GM18511 (cell line): ENCODE measurements at regions not wholly inside any gene's neighbourhood (a gene's known extent, or its start where the extent isn't known, plus 50 kb on each side); places are given as distances from the start of the nearest gene placed in this dataset.

Source experiments
- ATAC-seq: cut with Tn5 transposase; IDR thresholded peaks from one replicate; pipeline ENCODE4 v1.9.1; 2021; ENCODE audit warnings: mild to moderate bottlenecking, moderate library complexity; ENCODE audit not compliant: unreplicated experiment

DNA sequence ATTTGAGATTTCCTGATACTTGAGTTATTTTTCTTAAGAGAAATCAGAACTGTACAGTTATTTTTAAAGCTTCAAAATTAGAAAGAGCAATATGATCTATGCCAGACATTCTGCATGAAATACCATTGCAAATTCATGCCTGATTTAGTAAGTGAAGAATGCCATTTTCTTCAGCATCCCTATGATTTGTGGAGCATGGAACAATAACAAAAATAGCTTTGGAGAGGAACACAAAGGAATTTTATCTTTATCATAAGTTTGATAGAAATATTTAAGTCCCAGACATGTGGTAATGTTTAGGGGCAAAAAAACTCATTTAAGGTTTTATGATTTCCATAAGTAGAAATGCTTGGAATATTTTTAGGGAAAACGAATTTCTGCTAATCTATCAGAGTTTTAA, 1863.4 kb downstream of the EFNA5 start:
- no peak for ATAC-seq

GRCh38 chr5:105806596-105806995, 1864.1 kb downstream of the EFNA5 start:
- no peak for ATAC-seq

- ATAC-seq = no peak
These were observed 1867.3 kb downstream of the EFNA5 start for GRCh38 chr5:105803431-105803830.

- no peak for ATAC-seq
These were observed 1876.2 kb downstream of the EFNA5 start for GRCh38 chr5:105794578-105794977.

GRCh38 chr5:105789246-105789645, 1881.5 kb downstream of the EFNA5 start:
- no peak for ATAC-seq

- ATAC-seq = no peak
These were observed 1886.9 kb downstream of the EFNA5 start for GRCh38 chr5:105783811-105784210.

DNA sequence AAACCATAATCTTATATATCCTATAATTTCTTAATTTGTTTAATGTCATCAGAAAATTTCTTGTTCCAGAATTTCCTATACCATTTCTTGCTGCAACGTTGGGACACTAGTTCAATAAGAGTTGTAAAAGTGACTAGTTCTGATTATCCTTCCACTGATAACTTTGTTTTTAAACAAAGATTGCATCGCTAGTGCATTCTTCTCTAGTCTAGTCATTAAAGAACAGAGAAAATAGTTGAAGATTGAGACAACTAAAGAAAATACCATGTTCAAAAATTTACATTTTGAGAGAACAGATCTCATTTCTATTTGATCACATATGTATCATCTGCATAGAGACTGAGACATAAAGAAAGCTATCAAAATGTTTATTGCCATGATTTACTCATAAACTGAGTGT, 1888.2 kb downstream of the EFNA5 start:
- ATAC-seq = no peak

DNA sequence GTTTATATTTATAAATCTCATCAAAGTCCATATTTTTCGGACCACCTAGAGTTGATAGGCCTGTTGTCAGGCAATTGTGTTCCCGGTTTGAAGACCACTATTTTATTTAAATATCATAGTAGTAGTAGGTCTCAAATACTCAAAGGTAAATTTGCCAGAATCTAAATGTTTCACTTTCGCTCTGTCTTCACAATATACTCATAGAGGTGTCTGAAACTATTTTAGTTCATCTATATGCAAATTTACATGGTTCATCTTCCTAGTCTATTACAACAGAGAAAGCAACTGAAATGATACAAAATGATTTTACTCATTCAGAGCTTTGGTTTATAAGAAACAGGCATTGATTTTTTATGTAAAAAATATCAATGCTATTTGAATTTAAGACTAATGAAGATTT, 1897.5 kb downstream of the EFNA5 start:
- no peak for ATAC-seq

- ATAC-seq = no peak
These were observed 1903.5 kb downstream of the EFNA5 start for GRCh38 chr5:105767267-105767666.

DNA sequence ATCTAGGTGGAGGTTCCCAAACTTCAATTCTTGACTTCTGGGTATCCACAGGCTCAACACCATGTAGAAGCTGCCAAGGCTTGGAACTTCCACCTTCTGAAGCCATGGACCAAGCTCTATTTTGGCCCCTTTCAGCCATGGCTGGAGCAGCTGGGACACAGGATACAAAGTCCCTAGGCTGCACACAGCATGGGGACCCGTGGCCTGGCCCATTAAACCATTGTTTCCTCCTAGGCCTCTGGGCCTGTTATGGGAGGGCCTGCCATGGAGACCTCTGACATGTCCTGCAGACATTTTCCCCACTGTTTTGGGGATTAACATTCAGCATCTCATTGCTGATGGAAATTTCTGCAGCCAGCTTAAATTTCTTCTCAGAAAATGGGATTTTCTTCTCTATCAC, 1908.0 kb downstream of the EFNA5 start:
- no peak for ATAC-seq

- ATAC-seq = no peak
These were observed 1916.7 kb downstream of the EFNA5 start for GRCh38 chr5:105754056-105754455.

GRCh38 chr5:105752801-105753200, 1917.9 kb downstream of the EFNA5 start:
- ATAC-seq = no peak

- ATAC-seq = no peak
These were observed 1918.8 kb downstream of the EFNA5 start for GRCh38 chr5:105751908-105752307.

- no peak for ATAC-seq
These were observed 1925.6 kb downstream of the EFNA5 start for GRCh38 chr5:105745111-105745510.

DNA sequence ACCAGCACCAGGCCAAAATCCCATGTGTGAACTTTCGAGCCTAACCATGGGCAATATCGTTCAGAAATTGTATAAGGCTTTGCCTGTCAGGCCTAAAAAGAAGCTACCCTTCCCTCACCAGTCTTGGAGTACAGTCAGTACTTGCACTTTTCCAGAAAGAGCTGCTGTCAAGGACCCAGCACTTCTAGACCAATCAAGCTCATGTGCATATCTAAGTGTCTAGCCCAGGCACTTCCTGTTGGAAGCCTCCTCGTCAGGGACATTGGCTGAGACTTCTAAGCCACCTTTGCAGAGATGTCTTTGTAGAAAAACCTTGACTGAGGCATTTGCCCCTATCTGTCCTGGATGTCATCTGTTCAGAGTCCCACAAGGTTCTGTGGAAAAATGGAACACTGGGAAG, 1930.5 kb downstream of the EFNA5 start:
- no peak for ATAC-seq

DNA sequence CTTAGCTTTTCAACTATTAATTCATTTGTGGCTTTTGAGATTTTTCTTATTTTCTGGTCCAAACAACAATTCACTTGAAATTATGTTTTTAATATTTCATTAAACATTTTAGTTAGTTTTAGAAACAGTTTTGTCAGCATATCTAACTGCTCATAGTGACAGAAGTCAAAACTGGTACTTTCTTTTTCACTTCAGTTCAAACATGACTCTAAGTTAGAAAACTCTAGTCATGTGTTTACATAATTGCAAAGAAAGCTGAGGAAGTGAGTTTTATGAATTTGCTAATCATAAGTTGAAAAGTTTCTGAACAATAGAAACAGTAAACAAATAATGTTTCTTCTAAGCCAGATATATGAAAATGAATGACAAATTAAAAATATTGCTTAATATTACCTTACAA, 1931.0 kb downstream of the EFNA5 start:
- ATAC-seq = no peak

DNA sequence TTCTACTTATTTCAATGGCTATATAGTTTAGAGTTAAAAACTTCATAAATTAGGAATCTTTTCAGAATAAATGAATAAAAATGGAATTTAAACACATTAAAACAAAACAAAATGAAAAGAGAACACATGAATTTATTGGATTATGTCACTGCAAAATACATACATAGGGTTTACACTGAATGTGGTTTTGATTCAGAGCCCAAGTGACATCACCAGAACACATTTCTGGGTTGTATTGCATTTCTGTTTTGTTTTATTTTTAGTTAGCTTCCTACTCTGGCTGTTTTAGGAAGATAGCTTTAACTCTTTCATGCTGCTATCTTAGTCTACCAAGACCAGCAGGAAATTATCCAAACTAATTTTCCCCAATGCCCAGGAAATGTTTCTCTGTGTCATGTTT, 1935.0 kb downstream of the EFNA5 start:
- no peak for ATAC-seq

DNA sequence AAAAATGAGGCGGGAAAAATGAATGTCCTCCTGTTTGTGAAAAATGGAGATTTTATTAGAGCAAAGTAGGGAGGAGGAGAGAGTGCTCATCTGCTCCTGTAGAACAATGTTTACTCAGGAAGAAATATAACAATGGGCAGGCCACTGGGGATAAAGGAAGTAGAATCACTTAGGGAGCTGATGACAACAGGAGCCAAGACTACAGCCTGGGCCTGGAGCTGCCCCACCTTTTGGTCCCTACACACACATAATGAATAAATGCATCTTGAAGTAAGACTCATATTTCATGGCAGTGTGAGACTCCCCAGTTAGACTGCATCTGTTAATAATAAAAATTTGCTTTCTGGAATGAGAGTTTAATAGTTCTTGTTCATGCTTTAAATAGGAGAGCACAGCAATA, 1939.8 kb downstream of the EFNA5 start:
- ATAC-seq = no peak

DNA sequence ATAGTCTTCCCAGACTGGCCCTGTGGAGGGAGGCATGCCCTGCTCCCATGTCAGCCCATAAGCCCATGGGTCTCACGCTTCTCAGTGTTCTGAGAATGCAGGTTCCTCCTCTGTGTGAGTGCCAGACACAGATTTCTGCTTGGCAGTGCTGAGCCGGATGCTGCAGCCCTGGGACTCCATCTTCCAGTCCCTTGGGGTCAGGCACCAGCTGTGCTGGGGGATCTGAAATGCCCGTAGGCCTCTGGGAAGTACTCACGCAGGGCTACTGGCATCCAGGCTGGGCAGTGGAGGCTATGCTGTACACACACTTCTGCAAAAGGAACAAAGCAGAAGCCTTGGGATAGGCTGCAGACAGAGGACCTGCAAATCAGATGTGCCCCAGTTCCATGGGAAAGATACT, 1944.6 kb downstream of the EFNA5 start:
- ATAC-seq = no peak

DNA sequence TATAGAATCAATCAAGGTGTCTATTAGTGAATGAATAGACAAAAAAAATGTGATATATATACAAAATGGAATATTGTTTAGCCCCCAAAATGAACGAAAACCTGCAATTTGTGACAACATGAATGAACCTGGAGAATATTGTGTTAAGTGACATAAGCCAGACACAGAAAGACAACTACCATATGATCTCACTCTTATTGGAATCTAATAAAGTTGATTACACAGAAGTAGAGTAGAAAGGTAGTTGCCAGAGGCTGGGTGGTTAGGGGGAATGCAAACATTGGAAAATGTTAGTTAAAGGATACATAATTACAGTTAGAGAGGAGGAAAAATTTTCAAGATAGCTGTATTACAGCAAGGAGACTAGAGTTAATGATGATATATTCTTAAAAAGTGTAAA, 1962.3 kb downstream of the EFNA5 start:
- no peak for ATAC-seq

DNA sequence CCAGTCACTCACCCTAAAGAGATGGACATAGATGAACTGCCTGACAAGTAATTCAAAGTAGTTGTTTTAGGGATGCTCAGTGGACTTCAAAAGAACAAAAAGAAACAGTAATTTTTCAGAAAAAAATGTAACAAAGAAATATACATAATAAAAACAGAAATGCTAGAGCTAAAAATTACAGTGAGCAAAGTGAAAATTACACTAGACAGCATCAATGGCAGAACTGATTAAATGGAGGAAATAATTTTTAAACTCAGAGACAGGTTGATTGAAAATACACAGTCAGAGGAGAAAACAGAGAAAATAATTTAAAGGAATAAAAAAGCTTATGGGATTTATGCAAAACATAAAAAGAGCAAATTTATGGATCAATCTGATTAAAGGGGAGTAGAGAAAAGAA, 1968.4 kb downstream of the EFNA5 start:
- ATAC-seq = no peak

- ATAC-seq = no peak
These were observed 1974.3 kb downstream of the EFNA5 start for GRCh38 chr5:105696440-105696839.

DNA sequence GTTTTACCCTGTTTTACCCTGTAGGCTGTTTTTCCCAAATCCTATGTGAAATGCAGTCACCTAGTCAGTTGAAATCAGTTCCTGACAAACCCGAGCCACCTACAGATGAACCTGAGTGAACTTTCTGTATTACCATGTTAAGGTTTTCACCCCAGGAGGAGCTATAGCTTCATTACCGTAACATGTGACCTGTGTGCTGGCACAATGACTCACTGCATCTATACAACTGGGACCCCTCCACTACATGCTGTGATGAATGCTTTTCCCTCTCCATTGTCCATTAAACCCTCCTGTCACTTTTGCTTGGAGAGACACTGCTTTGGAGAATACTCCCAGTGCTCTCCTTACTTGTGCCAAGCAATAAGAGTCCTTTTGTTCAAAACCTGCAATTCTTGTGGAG, 1974.8 kb downstream of the EFNA5 start:
- ATAC-seq = no peak

DNA sequence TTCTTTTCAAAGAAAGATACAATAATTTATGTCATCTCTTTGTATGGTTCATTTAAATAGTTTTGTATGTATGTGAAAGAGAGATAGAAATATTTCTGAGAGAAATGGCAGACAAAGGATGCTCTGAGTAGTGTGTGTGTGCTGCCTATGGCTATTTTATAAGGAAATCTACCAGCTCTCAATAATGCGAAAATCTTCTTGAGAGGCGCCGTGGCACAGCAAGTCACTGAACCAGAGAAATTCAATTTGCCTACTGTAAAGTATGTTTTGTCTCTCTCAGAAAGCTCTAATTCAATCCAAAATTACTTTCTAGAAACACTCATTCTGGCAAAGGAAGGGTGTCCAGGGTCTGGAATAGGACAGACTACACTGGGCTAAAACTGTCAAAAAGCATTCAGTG, 1981.1 kb downstream of the EFNA5 start:
- ATAC-seq = no peak
